ENCODE measurements at regions not wholly inside any gene's neighbourhood (a gene's known extent, or its start where the extent isn't known, plus 50 kb on each side); places are given as distances from the start of the nearest gene placed in this dataset.

GRCh38 chr4:128587382-128587781, 222.1 kb upstream of the JADE1 start:
- TF ChIP-seq POLR2AphosphoS5 (IDR thresholded peaks at IDR 0.05; ENCODE audit: low read depth) (no peak), GABPA (IDR thresholded peaks at IDR 0.05; ENCODE audit: low read depth) (no peak)
